Endothelial cell of umbilical vein (primary cell): ENCODE measurements at regions not wholly inside any gene's neighbourhood (a gene's known extent, or its start where the extent isn't known, plus 50 kb on each side); places are given as distances from the start of the nearest gene placed in this dataset.

ENCODE experiments used
- BruUV-seq: library from RNA; stranded (reverse); fragments of 400-500 nt; replicated peaks from 2 replicates; lab custom pipeline; 2021; lab: Mats Ljungman, UMichigan
- CTCF ChIA-PET: fragments of 300-600, 350-600 bp; sonication (Branson Sonifier 250); formaldehyde crosslinking; loops from one replicate; lab custom pipeline; 2021; ENCODE audit warnings: antibody characterized with exemption, inconsistent platforms; lab: Charles Lee
- POLR2A ChIA-PET: fragments of 300-600, 350-600 bp; sonication (Branson Sonifier 250); formaldehyde crosslinking; loops from one replicate; lab custom pipeline; 2021; ENCODE audit warnings: antibody characterized with exemption, inconsistent platforms; lab: Charles Lee
- DNase-seq: peaks from one replicate; pipeline ENCODE4 v3.0.0-alpha.2; 2011; ENCODE audit warnings: low read depth, low spot score
- FAIRE-seq: peaks from 2 replicates; lab custom pipeline; 2011; peaks lifted over from hg19 to GRCh38; lab: Jason Lieb, UNC
- H2AFZ ChIP-seq: 2 replicates; pipeline ENCODE4 v1.6.0; 2012; ENCODE audit warnings: low read depth, low read length, control low read depth, inconsistent platforms
- H3K27ac ChIP-seq: 2 replicates; pipeline ENCODE4 v1.5.1; 2011; ENCODE audit warnings: low read depth, mild to moderate bottlenecking, control low read depth, low read length, moderate library complexity; ENCODE audit not compliant: insufficient read depth
- H3K27me3 ChIP-seq, 2 experiments: 2 replicates each; pipeline versions ENCODE4 v1.6.0 to v1.6.1; 2011; ENCODE audit warnings: low read length in 2 of 2, mixed read lengths in 1 of 2; ENCODE audit not compliant: control insufficient read depth in 2 of 2, insufficient read depth in 2 of 2
- H3K36me3 ChIP-seq, 2 experiments: 2 replicates in 1 of 2; 3 replicates in 1 of 2; pipeline ENCODE4 v1.5.1; 2011; ENCODE audit warnings: low read length in 2 of 2, mild to moderate bottlenecking in 1 of 2, moderate library complexity in 1 of 2; ENCODE audit not compliant: control insufficient read depth in 2 of 2, insufficient read depth in 2 of 2; ENCODE audit errors: extremely low read depth in 1 of 2
- H3K4me1 ChIP-seq: 3 replicates; pipeline ENCODE4 v1.5.1; 2011; ENCODE audit warnings: mild to moderate bottlenecking, low read length; ENCODE audit not compliant: control insufficient read depth, insufficient read depth; ENCODE audit errors: extremely low read depth
- H3K4me2 ChIP-seq: 2 replicates; pipeline ENCODE4 v1.6.1; 2011; ENCODE audit warnings: low read length, control low read depth, mixed read lengths; ENCODE audit not compliant: insufficient read depth
- H3K4me3 ChIP-seq, 3 experiments: fragments of 200-600 bp in 1 of 3; sonication (generic), shearing (Covaris generic) in 1 of 3; replicated peaks in 1 of 3; 2 replicates each; pipeline ENCODE4 v1.5.1; 2011 to 2016; ENCODE audit warnings: control low read depth in 3 of 3, low read length in 3 of 3, mild to moderate bottlenecking in 2 of 3, inconsistent platforms in 1 of 3, low read depth in 1 of 3, moderate library complexity in 1 of 3; ENCODE audit not compliant: insufficient read depth in 1 of 3
- H3K79me2 ChIP-seq: 2 replicates; pipeline ENCODE4 v1.6.0; 2012; ENCODE audit warnings: low read length, inconsistent platforms; ENCODE audit not compliant: control insufficient read depth, insufficient read depth
- H3K9ac ChIP-seq: replicated peaks from 2 replicates; pipeline ENCODE3; 2011; ENCODE audit warnings: low read length, control low read depth; ENCODE audit not compliant: insufficient read depth; ENCODE audit errors: extremely low read depth
- H3K9me1 ChIP-seq: replicated peaks from 3 replicates; pipeline ENCODE4 v1.6.0; 2011; ENCODE audit warnings: mild to moderate bottlenecking, low read length; ENCODE audit not compliant: control insufficient read depth, insufficient read depth; ENCODE audit errors: extremely low read depth
- H3K9me3 ChIP-seq: replicated peaks from 2 replicates; pipeline ENCODE4 v1.5.1; 2012; ENCODE audit warnings: low read length, inconsistent platforms; ENCODE audit not compliant: control insufficient read depth, insufficient read depth
- H4K20me1 ChIP-seq: replicated peaks from 2 replicates; pipeline ENCODE3; 2011; ENCODE audit warnings: mild to moderate bottlenecking, low read length; ENCODE audit not compliant: control insufficient read depth, insufficient read depth; ENCODE audit errors: extremely low read depth
- EZH2 ChIP-seq: IDR thresholded peaks from 2 replicates; pipeline ENCODE4 v1.6.1; 2012; ENCODE audit warnings: borderline replicate concordance, low read depth, mild to moderate bottlenecking, moderate library complexity, low read length, inconsistent platforms; ENCODE audit not compliant: severe bottlenecking
- FOS ChIP-seq: IDR thresholded peaks from 2 replicates; pipeline ENCODE4 v1.6.1; 2011; ENCODE audit warnings: mild to moderate bottlenecking, low read length, moderate library complexity, borderline replicate concordance; ENCODE audit not compliant: insufficient read depth
- GATA2 ChIP-seq: IDR thresholded peaks from 2 replicates; pipeline ENCODE4 v1.7.0; 2011; ENCODE audit warnings: low read depth, mild to moderate bottlenecking, moderate library complexity, mixed read lengths, low read length; ENCODE audit not compliant: insufficient read length, insufficient read depth
- JUN ChIP-seq: IDR thresholded peaks from 2 replicates; pipeline ENCODE4 v1.6.1; 2011; ENCODE audit warnings: borderline replicate concordance, low read depth; ENCODE audit not compliant: insufficient read length, insufficient read depth
- MYC ChIP-seq: IDR thresholded peaks from one replicate; pipeline ENCODE4 v1.6.1; 2011; ENCODE audit warnings: mild to moderate bottlenecking, low read depth, low read length
- POLR2A ChIP-seq: IDR thresholded peaks from 2 replicates; pipeline ENCODE4 v1.6.1; 2012; ENCODE audit warnings: low read depth, mild to moderate bottlenecking, control low read depth, low read length
- POLR2AphosphoS5 ChIP-seq: IDR thresholded peaks from 2 replicates; pipeline ENCODE4 v1.6.1; 2012; ENCODE audit warnings: low read depth, mild to moderate bottlenecking, control low read depth, low read length, moderate library complexity; ENCODE audit not compliant: insufficient read depth
- dilution Hi-C: fragments of 300-500 bp; cut with MboI; formaldehyde crosslinking; loops from one replicate; pipeline ENCODE4 v1.15.0; 2019; ENCODE audit warnings: low sequenced_read_pairs; ENCODE audit not compliant: extremely low pct_ligation_motif_present
- intact Hi-C: fragments of 100-400 bp; cut with micrococcal nuclease; formaldehyde crosslinking; loops from one replicate; pipeline ENCODE4 v1.10.0; 2022
- TF ChIP-seq, protein P1 (sequence below), 2 donors: IDR thresholded peaks; 1 replicate in 1 of 2; 2 replicates in 1 of 2; pipeline ENCODE4 v1.5.1; 2011; ENCODE audit warnings: low read length in 2 of 2, mild to moderate bottlenecking in 2 of 2, moderate library complexity in 2 of 2, control low read depth in 1 of 2, inconsistent platforms in 1 of 2, low read depth in 1 of 2; ENCODE audit not compliant: insufficient read depth in 1 of 2; ENCODE audit errors: extremely low read depth in 1 of 2
- TF ChIP-seq, protein P2 (sequence below): IDR thresholded peaks from 2 replicates; pipeline ENCODE4 v1.6.1; 2011; ENCODE audit not compliant: insufficient read depth, insufficient read length

DNA sequence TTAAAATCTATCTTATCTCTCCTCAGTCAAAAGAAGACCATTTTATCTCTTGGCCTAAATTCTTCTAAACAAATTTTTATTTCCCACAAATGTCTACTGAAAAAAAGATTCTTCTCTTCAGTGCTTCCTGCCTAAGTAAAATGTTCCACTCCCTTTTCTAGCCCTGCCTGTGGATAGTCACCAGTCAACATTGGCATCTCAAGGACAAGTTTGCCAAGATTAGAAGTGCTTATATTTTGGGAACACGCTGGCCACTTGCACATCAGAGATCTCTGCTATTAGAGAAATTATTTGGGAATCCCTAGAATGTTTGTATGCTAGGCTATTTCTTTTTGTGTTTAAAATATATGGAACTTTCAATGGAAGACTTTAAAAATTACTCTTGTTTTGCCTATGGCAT is 758.2 kb upstream of the CDH7 start:
- no peaks in the 10 kb centered on the region for H3K79me2 ChIP-seq
- intact Hi-C loops (no loop called here), dilution Hi-C loops (no loop called here)
- H3K4me1 ChIP-seq = no peaks in the 10 kb centered on the region
- H3K9ac ChIP-seq = no peak overlapping the region
- H3K27ac ChIP-seq = no peak overlapping the region
- TF ChIP-seq, protein P1, sequence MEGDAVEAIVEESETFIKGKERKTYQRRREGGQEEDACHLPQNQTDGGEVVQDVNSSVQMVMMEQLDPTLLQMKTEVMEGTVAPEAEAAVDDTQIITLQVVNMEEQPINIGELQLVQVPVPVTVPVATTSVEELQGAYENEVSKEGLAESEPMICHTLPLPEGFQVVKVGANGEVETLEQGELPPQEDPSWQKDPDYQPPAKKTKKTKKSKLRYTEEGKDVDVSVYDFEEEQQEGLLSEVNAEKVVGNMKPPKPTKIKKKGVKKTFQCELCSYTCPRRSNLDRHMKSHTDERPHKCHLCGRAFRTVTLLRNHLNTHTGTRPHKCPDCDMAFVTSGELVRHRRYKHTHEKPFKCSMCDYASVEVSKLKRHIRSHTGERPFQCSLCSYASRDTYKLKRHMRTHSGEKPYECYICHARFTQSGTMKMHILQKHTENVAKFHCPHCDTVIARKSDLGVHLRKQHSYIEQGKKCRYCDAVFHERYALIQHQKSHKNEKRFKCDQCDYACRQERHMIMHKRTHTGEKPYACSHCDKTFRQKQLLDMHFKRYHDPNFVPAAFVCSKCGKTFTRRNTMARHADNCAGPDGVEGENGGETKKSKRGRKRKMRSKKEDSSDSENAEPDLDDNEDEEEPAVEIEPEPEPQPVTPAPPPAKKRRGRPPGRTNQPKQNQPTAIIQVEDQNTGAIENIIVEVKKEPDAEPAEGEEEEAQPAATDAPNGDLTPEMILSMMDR (IDR thresholded peaks at IDR 0.05; ENCODE audit: extremely low read depth in 1 of 2, insufficient read depth in 1 of 2, low read depth in 1 of 2, low read length in 2 of 2) = no peak
- CTCF ChIA-PET = no interaction called here
- no peaks in the 10 kb centered on the region for H4K20me1 ChIP-seq
- no peaks in the 10 kb centered on the region for H3K27me3 ChIP-seq
- DNase-seq (no peak), FAIRE-seq (no peak)
- no peak overlapping the region for H2AFZ ChIP-seq
- H3K4me3 ChIP-seq = no peak overlapping the region
- BruUV-seq = no TSS peak
- no peaks in the 10 kb centered on the region for H3K36me3 ChIP-seq
- POLR2A ChIA-PET = no interaction called here
- H3K9me3 ChIP-seq = no peaks in the 10 kb centered on the region
- H3K4me2 ChIP-seq = no peak overlapping the region
- H3K9me1 ChIP-seq = no peaks in the 10 kb centered on the region

DNA sequence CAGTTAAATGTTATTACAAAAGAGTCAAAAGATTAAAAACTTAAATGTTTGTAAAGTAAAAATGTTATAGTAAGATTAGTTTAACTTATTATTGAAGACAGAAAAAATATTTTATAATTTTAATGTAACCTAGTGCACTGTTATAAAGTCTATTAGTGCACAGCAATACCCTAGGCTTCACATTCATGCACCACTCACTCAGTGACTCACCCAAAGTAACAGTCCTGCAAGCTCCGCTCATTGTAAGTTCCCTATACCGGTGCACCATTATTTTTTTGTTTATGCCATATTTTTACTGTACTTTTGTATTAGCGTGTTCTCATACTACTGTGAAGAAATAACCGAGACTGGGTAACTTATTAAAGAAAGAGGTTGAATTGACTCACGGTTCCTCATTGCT is 759.7 kb upstream of the CDH7 start:
- POLR2A ChIA-PET = no interaction called here
- no peaks in the 10 kb centered on the region for H3K79me2 ChIP-seq
- no peaks in the 10 kb centered on the region for H3K9me1 ChIP-seq
- CTCF ChIA-PET = no interaction called here
- no peaks in the 10 kb centered on the region for H3K36me3 ChIP-seq
- no peak overlapping the region for H3K4me3 ChIP-seq
- no peaks in the 10 kb centered on the region for H3K27me3 ChIP-seq
- no peaks in the 10 kb centered on the region for H3K9me3 ChIP-seq
- H3K4me2 ChIP-seq = no peak overlapping the region
- no peak overlapping the region for H2AFZ ChIP-seq
- H3K27ac ChIP-seq = no peak overlapping the region
- dilution Hi-C loops (no loop called here), intact Hi-C loops (no loop called here)
- no peaks in the 10 kb centered on the region for H3K4me1 ChIP-seq
- no peaks in the 10 kb centered on the region for H4K20me1 ChIP-seq
- no peak overlapping the region for H3K9ac ChIP-seq
- FAIRE-seq (no peak), DNase-seq (no peak)
- no TSS peak for BruUV-seq
- TF ChIP-seq POLR2AphosphoS5 (no peak), FOS (no peak), GATA2 (no peak), POLR2A (no peak), EZH2 (no peak), MYC (no peak), JUN (no peak)
- TF ChIP-seq, protein P1 (IDR thresholded peaks at IDR 0.05; ENCODE audit: extremely low read depth in 1 of 2, insufficient read depth in 1 of 2, low read depth in 1 of 2, low read length in 2 of 2) = no peak
- TF ChIP-seq, protein P2, sequence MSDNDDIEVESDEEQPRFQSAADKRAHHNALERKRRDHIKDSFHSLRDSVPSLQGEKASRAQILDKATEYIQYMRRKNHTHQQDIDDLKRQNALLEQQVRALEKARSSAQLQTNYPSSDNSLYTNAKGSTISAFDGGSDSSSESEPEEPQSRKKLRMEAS = no peak
